Fibroblast of lung (primary cell): ENCODE measurements at regions not wholly inside any gene's neighbourhood (a gene's known extent, or its start where the extent isn't known, plus 50 kb on each side); places are given as distances from the start of the nearest gene placed in this dataset.

ENCODE experiments used
- EZH2 ChIP-seq: IDR thresholded peaks from 2 replicates; pipeline ENCODE4 v1.5.1; 2012; ENCODE audit warnings: low read length, control low read depth, mild to moderate bottlenecking; ENCODE audit errors: missing control alignments
- TF ChIP-seq, protein P1 (sequence below), 2 donors: IDR thresholded peaks in 1 of 2; conservative IDR thresholded peaks in 1 of 2; 1 replicate in 1 of 2; 2 replicates in 1 of 2; pipeline ENCODE4 v1.5.1; 2011 to 2012; ENCODE audit warnings: low read length in 2 of 2, control low read depth in 1 of 2, inconsistent platforms in 1 of 2, low read depth in 1 of 2, mild to moderate bottlenecking in 1 of 2

DNA sequence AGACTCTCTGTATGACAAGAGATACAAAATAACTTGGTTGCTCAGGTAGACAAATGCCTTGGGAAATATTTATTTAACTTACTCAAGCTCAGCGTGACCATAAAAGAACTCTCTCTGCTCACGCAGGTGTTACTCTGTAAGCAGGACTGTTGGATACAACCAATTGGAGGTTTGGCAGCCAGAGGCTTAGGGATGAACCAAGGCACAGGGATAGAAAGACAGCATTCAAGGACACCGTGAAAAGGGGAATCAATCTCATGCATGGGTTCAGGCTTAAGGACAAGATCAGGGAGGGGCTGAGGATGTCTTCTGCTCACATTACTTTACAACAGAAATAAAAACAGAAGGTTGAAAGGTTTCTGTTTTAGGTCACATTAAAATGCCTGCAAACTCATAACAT lies 389.0 kb upstream of the BRINP1 start:
- TF ChIP-seq EZH2, result no peak
- TF ChIP-seq, protein P1, sequence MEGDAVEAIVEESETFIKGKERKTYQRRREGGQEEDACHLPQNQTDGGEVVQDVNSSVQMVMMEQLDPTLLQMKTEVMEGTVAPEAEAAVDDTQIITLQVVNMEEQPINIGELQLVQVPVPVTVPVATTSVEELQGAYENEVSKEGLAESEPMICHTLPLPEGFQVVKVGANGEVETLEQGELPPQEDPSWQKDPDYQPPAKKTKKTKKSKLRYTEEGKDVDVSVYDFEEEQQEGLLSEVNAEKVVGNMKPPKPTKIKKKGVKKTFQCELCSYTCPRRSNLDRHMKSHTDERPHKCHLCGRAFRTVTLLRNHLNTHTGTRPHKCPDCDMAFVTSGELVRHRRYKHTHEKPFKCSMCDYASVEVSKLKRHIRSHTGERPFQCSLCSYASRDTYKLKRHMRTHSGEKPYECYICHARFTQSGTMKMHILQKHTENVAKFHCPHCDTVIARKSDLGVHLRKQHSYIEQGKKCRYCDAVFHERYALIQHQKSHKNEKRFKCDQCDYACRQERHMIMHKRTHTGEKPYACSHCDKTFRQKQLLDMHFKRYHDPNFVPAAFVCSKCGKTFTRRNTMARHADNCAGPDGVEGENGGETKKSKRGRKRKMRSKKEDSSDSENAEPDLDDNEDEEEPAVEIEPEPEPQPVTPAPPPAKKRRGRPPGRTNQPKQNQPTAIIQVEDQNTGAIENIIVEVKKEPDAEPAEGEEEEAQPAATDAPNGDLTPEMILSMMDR (conservative IDR thresholded peaks at IDR 0.05 in 1 of 2, IDR thresholded peaks at IDR 0.05 in 1 of 2; ENCODE audit: low read depth in 1 of 2, low read length in 2 of 2), result no peak
